Smooth muscle cell (in vitro differentiated cells): ENCODE measurements at regions not wholly inside any gene's neighbourhood (a gene's known extent, or its start where the extent isn't known, plus 50 kb on each side); places are given as distances from the start of the nearest gene placed in this dataset.

ENCODE experiments used
- DNase-seq: peaks from one replicate; lab custom pipeline; 2025; ENCODE audit not compliant: unreplicated experiment; lab: John Stamatoyannopoulos, UW
- H2AFZ ChIP-seq: fragments of 200-600 bp; sonication (generic); 2 replicates; pipeline ENCODE4 v1.6.0; 2016; ENCODE audit warnings: antibody characterized with exemption, low read depth, mild to moderate bottlenecking
- H3F3A ChIP-seq: fragments of 200-600 bp; sonication (generic); 2 replicates; pipeline ENCODE4 v1.6.0; 2017; ENCODE audit warnings: antibody characterized with exemption, low read depth
- H3K27ac ChIP-seq: fragments of 200-600 bp; sonication (generic); 2 replicates; pipeline ENCODE4 v1.5.1; 2016; ENCODE audit warnings: low read depth, mild to moderate bottlenecking
- H3K27me3 ChIP-seq: fragments of 200-600 bp; sonication (generic); 2 replicates; pipeline ENCODE4 v1.6.1; 2016; ENCODE audit warnings: low read depth, mild to moderate bottlenecking
- H3K36me3 ChIP-seq: fragments of 200-600 bp; sonication (generic); 2 replicates; pipeline ENCODE4 v1.5.1; 2016; ENCODE audit warnings: low read depth
- H3K4me1 ChIP-seq: fragments of 200-600 bp; sonication (generic); 2 replicates; pipeline ENCODE4 v1.5.1; 2016; ENCODE audit warnings: low read depth
- H3K4me2 ChIP-seq: fragments of 200-600 bp; sonication (generic); 2 replicates; pipeline ENCODE4 v1.6.0; 2016; ENCODE audit warnings: mild to moderate bottlenecking
- H3K4me3 ChIP-seq: fragments of 200-600 bp; sonication (generic); 2 replicates; pipeline ENCODE4 v1.5.1; 2016; ENCODE audit warnings: mild to moderate bottlenecking
- H3K79me2 ChIP-seq: fragments of 200-600 bp; sonication (generic); 2 replicates; pipeline ENCODE4 v1.6.0; 2016; ENCODE audit warnings: low read depth, mild to moderate bottlenecking
- H3K9ac ChIP-seq: fragments of 200-600 bp; sonication (generic); 2 replicates; pipeline ENCODE4 v1.6.0; 2016; ENCODE audit warnings: low read depth
- H3K9me3 ChIP-seq: fragments of 200-600 bp; sonication (generic); replicated peaks from 2 replicates; pipeline ENCODE4 v1.5.1; 2016; ENCODE audit warnings: low read depth
- H4K20me1 ChIP-seq: fragments of 200-600 bp; sonication (generic); 2 replicates; pipeline ENCODE4 v1.6.0; 2016; ENCODE audit warnings: low read depth
- CTCF ChIP-seq: fragments of 200-600 bp; sonication (generic); IDR thresholded peaks from 2 replicates; pipeline ENCODE4 v1.5.1; 2017; ENCODE audit warnings: borderline replicate concordance, mild to moderate bottlenecking, antibody characterized with exemption; ENCODE audit not compliant: insufficient read depth, poor library complexity, severe bottlenecking
- WGBS: methylation state at CpG from one replicate; pipeline ENCODE4 v1.1.7; 2016; ENCODE audit warnings: low lambda C conversion rate; 5-methylcytosine and 5-hydroxymethylcytosine counted together

- DNase-seq, result no peak
- Histone ChIP-seq H3K36me3 (no peaks in the 10 kb centered on the region), H3K9me3 (no peaks in the 10 kb centered on the region), H3K4me1 (no peaks in the 10 kb centered on the region), H2AFZ (no peak overlapping the region), H3K79me2 (no peaks in the 10 kb centered on the region), H3F3A (no peaks in the 10 kb centered on the region), H3K4me3 (no peak overlapping the region), H3K9ac (no peak overlapping the region), H4K20me1 (no peaks in the 10 kb centered on the region), H3K27me3 (no peaks in the 10 kb centered on the region), H3K27ac (no peak overlapping the region), H3K4me2 (no peak overlapping the region)
- no peak for TF ChIP-seq CTCF
- 76% methylated on average over 1 of the region's 1 CpG for WGBS
These were observed 1153.5 kb downstream of the AACS start for GRCh38 chr12:126218697-126219096.

- no peak for DNase-seq
- WGBS, result 79% methylated on average over 2 of the region's 2 CpGs
- TF ChIP-seq CTCF, result no peak
These were observed 1153.9 kb downstream of the AACS start for GRCh38 chr12:126219139-126219538.

GRCh38 chr12:126219654-126220279 lies 1154.5 kb downstream of the AACS start:
- no peak for TF ChIP-seq CTCF
- Histone ChIP-seq H3F3A (no peaks in the 10 kb centered on the region), H3K36me3 (no peaks in the 10 kb centered on the region), H3K4me3 (no peak overlapping the region), H3K9me3 (no peaks in the 10 kb centered on the region), H3K27me3 (no peaks in the 10 kb centered on the region), H4K20me1 (no peaks in the 10 kb centered on the region), H3K79me2 (no peaks in the 10 kb centered on the region), H2AFZ (no peak overlapping the region), H3K9ac (no peak overlapping the region), H3K4me2 (no peak overlapping the region), H3K27ac (no peak overlapping the region), H3K4me1 (no peaks in the 10 kb centered on the region)
- no peak for DNase-seq
- 85% methylated on average over 6 of the region's 6 CpGs for WGBS

More at GRCh38 chr12:126219139-126219538, 1153.9 kb downstream of the AACS start:
- no peaks in the 10 kb centered on the region for H4K20me1 ChIP-seq
- H3F3A ChIP-seq, result no peaks in the 10 kb centered on the region
- no peaks in the 10 kb centered on the region for H3K79me2 ChIP-seq
- no peak overlapping the region for H3K27ac ChIP-seq
- no peak overlapping the region for H3K4me2 ChIP-seq
- no peak overlapping the region for H3K9ac ChIP-seq
- H3K36me3 ChIP-seq, result no peaks in the 10 kb centered on the region
- no peaks in the 10 kb centered on the region for H3K4me1 ChIP-seq
- no peak overlapping the region for H3K4me3 ChIP-seq
- no peak overlapping the region for H2AFZ ChIP-seq
- H3K9me3 ChIP-seq, result no peaks in the 10 kb centered on the region
- H3K27me3 ChIP-seq, result no peaks in the 10 kb centered on the region

GRCh38 chr12:126224032-126224431 lies 1158.8 kb downstream of the AACS start:
- Histone ChIP-seq H3F3A (no peaks in the 10 kb centered on the region), H3K36me3 (no peaks in the 10 kb centered on the region), H4K20me1 (no peaks in the 10 kb centered on the region), H3K79me2 (no peaks in the 10 kb centered on the region), H3K4me3 (no peak overlapping the region), H3K27me3 (no peaks in the 10 kb centered on the region), H3K4me1 (no peaks in the 10 kb centered on the region), H2AFZ (no peak overlapping the region), H3K9me3 (no peaks in the 10 kb centered on the region), H3K27ac (no peak overlapping the region), H3K4me2 (no peak overlapping the region), H3K9ac (no peak overlapping the region)
- no peak for TF ChIP-seq CTCF
- WGBS, result 85% methylated on average over 3 of the region's 3 CpGs
- no peak for DNase-seq
